ENCODE measurements at regions not wholly inside any gene's neighbourhood (a gene's known extent, or its start where the extent isn't known, plus 50 kb on each side); places are given as distances from the start of the nearest gene placed in this dataset.

DNA sequence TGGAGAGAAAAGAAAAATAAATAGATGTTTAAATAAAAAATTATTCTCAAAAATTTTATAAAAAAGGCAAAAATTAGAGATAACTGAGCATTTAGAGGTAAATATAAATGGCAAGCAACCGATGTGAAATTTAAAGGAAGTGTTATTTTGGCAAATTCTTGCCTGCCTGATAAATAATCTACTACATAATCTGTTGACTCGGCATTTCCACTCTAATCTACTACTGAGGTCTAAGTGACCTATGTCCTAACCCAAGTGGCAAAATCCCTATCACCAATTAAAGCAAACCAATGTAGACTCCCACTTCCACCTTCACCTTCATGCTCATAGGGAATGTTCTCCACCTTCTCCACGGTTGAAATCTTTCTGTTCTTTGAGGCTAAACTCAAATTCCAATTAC, 1124.1 kb upstream of the CDH2 start:
- TF ChIP-seq, protein P1, sequence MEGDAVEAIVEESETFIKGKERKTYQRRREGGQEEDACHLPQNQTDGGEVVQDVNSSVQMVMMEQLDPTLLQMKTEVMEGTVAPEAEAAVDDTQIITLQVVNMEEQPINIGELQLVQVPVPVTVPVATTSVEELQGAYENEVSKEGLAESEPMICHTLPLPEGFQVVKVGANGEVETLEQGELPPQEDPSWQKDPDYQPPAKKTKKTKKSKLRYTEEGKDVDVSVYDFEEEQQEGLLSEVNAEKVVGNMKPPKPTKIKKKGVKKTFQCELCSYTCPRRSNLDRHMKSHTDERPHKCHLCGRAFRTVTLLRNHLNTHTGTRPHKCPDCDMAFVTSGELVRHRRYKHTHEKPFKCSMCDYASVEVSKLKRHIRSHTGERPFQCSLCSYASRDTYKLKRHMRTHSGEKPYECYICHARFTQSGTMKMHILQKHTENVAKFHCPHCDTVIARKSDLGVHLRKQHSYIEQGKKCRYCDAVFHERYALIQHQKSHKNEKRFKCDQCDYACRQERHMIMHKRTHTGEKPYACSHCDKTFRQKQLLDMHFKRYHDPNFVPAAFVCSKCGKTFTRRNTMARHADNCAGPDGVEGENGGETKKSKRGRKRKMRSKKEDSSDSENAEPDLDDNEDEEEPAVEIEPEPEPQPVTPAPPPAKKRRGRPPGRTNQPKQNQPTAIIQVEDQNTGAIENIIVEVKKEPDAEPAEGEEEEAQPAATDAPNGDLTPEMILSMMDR (IDR thresholded peaks at IDR 0.05; ENCODE audit: poor library complexity) = no peak
- TF ChIP-seq EZH2phosphoT487 (IDR thresholded peaks at IDR 0.05; ENCODE audit: low read depth, severe bottlenecking, unreplicated experiment) = no peak

Data from hepatocyte (in vitro differentiated cells).